ENCODE measurements at regions not wholly inside any gene's neighbourhood (a gene's known extent, or its start where the extent isn't known, plus 50 kb on each side); places are given as distances from the start of the nearest gene placed in this dataset.

GRCh38 chr18:21162786-21163185 lies 51.2 kb upstream of the ROCK1 start:
- DNase-seq = no peak
- H3K27me3 Mint-ChIP-seq (ENCODE audit: low read depth) = peaks cover 1% of the 10 kb centered on the region
- no peak overlapping the region for H3K4me3 Mint-ChIP-seq
- H3K4me1 Mint-ChIP-seq (ENCODE audit: low read depth) = no peaks in the 10 kb centered on the region
- no peaks in the 10 kb centered on the region for H3K9me3 Mint-ChIP-seq
- no peak for ATAC-seq
- no peaks in the 10 kb centered on the region for H3K36me3 Mint-ChIP-seq (ENCODE audit: insufficient read depth)

- peaks cover 1% of the 10 kb centered on the region for H3K27me3 Mint-ChIP-seq (ENCODE audit: low read depth)
- H3K4me1 Mint-ChIP-seq (ENCODE audit: low read depth) = no peaks in the 10 kb centered on the region
- H3K9me3 Mint-ChIP-seq = no peaks in the 10 kb centered on the region
- no peaks in the 10 kb centered on the region for H3K36me3 Mint-ChIP-seq (ENCODE audit: insufficient read depth)
- no peak overlapping the region for H3K4me3 Mint-ChIP-seq
- no peak for DNase-seq
- no peak for ATAC-seq
Observed at GRCh38 chr18:21163647-21164547, 52.3 kb upstream of the ROCK1 start.

- no peak for DNase-seq
- peaks cover 1% of the 10 kb centered on the region for H3K27me3 Mint-ChIP-seq (ENCODE audit: low read depth)
- ATAC-seq = no peak
- H3K36me3 Mint-ChIP-seq (ENCODE audit: insufficient read depth) = no peaks in the 10 kb centered on the region
- no peaks in the 10 kb centered on the region for H3K9me3 Mint-ChIP-seq
- no peaks in the 10 kb centered on the region for H3K4me1 Mint-ChIP-seq (ENCODE audit: low read depth)
- no peak overlapping the region for H3K4me3 Mint-ChIP-seq
Observed at GRCh38 chr18:21164548-21165095, 53.0 kb upstream of the ROCK1 start.

- H3K36me3 Mint-ChIP-seq (ENCODE audit: insufficient read depth) = no peaks in the 10 kb centered on the region
- peaks cover 3% of the 10 kb centered on the region for H3K27me3 Mint-ChIP-seq (ENCODE audit: low read depth)
- no peak for DNase-seq
- H3K4me1 Mint-ChIP-seq (ENCODE audit: low read depth) = no peaks in the 10 kb centered on the region
- no peaks in the 10 kb centered on the region for H3K9me3 Mint-ChIP-seq
- ATAC-seq = no peak
- no peak overlapping the region for H3K4me3 Mint-ChIP-seq
Observed at GRCh38 chr18:21167641-21168377, 56.2 kb upstream of the ROCK1 start.

GRCh38 chr18:21168880-21169279 lies 57.3 kb upstream of the ROCK1 start:
- H3K9me3 Mint-ChIP-seq = no peaks in the 10 kb centered on the region
- no peak overlapping the region for H3K4me3 Mint-ChIP-seq
- no peak for ATAC-seq
- no peaks in the 10 kb centered on the region for H3K4me1 Mint-ChIP-seq (ENCODE audit: low read depth)
- no peaks in the 10 kb centered on the region for H3K36me3 Mint-ChIP-seq (ENCODE audit: insufficient read depth)
- H3K27me3 Mint-ChIP-seq (ENCODE audit: low read depth) = peaks cover 3% of the 10 kb centered on the region
- no peak for DNase-seq

GRCh38 chr18:21177822-21178221 lies 64.2 kb upstream of the GREB1L start:
- H3K9me3 Mint-ChIP-seq = no peaks in the 10 kb centered on the region
- H3K4me3 Mint-ChIP-seq = no peak overlapping the region
- peak in 1 of 2 donors; percentile 14 for ATAC-seq
- no peaks in the 10 kb centered on the region for H3K4me1 Mint-ChIP-seq (ENCODE audit: low read depth)
- DNase-seq = no peak
- H3K27me3 Mint-ChIP-seq (ENCODE audit: low read depth) = no peaks in the 10 kb centered on the region
- no peaks in the 10 kb centered on the region for H3K36me3 Mint-ChIP-seq (ENCODE audit: insufficient read depth)

GRCh38 chr18:21179590-21180220 lies 62.3 kb upstream of the GREB1L start:
- Mint-ChIP-seq H3K27me3 (ENCODE audit: low read depth) (no peaks in the 10 kb centered on the region), H3K4me3 (no peak overlapping the region), H3K36me3 (ENCODE audit: insufficient read depth) (no peaks in the 10 kb centered on the region), H3K9me3 (no peaks in the 10 kb centered on the region), H3K4me1 (ENCODE audit: low read depth) (no peaks in the 10 kb centered on the region)
- DNase-seq (peak; percentile 18), ATAC-seq (peak; percentile 58 to 67)

- Mint-ChIP-seq H3K4me3 (no peak overlapping the region), H3K36me3 (ENCODE audit: insufficient read depth) (no peaks in the 10 kb centered on the region), H3K4me1 (ENCODE audit: low read depth) (no peaks in the 10 kb centered on the region), H3K27me3 (ENCODE audit: low read depth) (no peaks in the 10 kb centered on the region), H3K9me3 (no peaks in the 10 kb centered on the region)
- ATAC-seq = no peak
- DNase-seq = no peak
Observed at GRCh38 chr18:21180588-21180987, 61.4 kb upstream of the GREB1L start.

- Mint-ChIP-seq H3K9me3 (no peaks in the 10 kb centered on the region), H3K4me1 (ENCODE audit: low read depth) (no peaks in the 10 kb centered on the region)
- no peak for DNase-seq
Observed at GRCh38 chr18:21181766-21182165, 60.3 kb upstream of the GREB1L start.

GRCh38 chr18:21183670-21184069 lies 58.4 kb upstream of the GREB1L start:
- ATAC-seq (no peak), DNase-seq (no peak)
- Mint-ChIP-seq H3K36me3 (ENCODE audit: insufficient read depth) (no peaks in the 10 kb centered on the region), H3K4me3 (no peak overlapping the region), H3K4me1 (ENCODE audit: low read depth) (no peaks in the 10 kb centered on the region), H3K9me3 (no peaks in the 10 kb centered on the region), H3K27me3 (ENCODE audit: low read depth) (no peaks in the 10 kb centered on the region)

More at GRCh38 chr18:21181766-21182165, 60.3 kb upstream of the GREB1L start:
- Mint-ChIP-seq H3K36me3 (ENCODE audit: insufficient read depth) (no peaks in the 10 kb centered on the region), H3K4me3 (no peak overlapping the region), H3K27me3 (ENCODE audit: low read depth) (no peaks in the 10 kb centered on the region)
- ATAC-seq = no peak

GRCh38 chr18:21184396-21184996 lies 57.5 kb upstream of the GREB1L start:
- Mint-ChIP-seq H3K4me3 (no peak overlapping the region), H3K4me1 (ENCODE audit: low read depth) (no peaks in the 10 kb centered on the region), H3K36me3 (ENCODE audit: insufficient read depth) (no peaks in the 10 kb centered on the region), H3K27me3 (ENCODE audit: low read depth) (no peaks in the 10 kb centered on the region), H3K9me3 (no peaks in the 10 kb centered on the region)
- DNase-seq (no peak), ATAC-seq (no peak)

GRCh38 chr18:21187886-21188285 lies 54.1 kb upstream of the GREB1L start:
- H3K4me1 Mint-ChIP-seq (ENCODE audit: low read depth) = no peaks in the 10 kb centered on the region
- H3K4me3 Mint-ChIP-seq = no peak overlapping the region
- no peaks in the 10 kb centered on the region for H3K36me3 Mint-ChIP-seq (ENCODE audit: insufficient read depth)
- DNase-seq (no peak), ATAC-seq (no peak)
- no peaks in the 10 kb centered on the region for H3K9me3 Mint-ChIP-seq
- peaks cover 14% of the 10 kb centered on the region for H3K27me3 Mint-ChIP-seq (ENCODE audit: low read depth)

- DNase-seq (no peak), ATAC-seq (peak in 1 of 2 donors; percentile 37)
- Mint-ChIP-seq H3K4me3 (no peak overlapping the region), H3K36me3 (ENCODE audit: insufficient read depth) (no peaks in the 10 kb centered on the region), H3K4me1 (ENCODE audit: low read depth) (no peaks in the 10 kb centered on the region), H3K27me3 (ENCODE audit: low read depth) (peaks cover 19% of the 10 kb centered on the region), H3K9me3 (no peaks in the 10 kb centered on the region)
Observed at GRCh38 chr18:21191596-21192307, 50.3 kb upstream of the GREB1L start.
